ENCODE measurements at regions not wholly inside any gene's neighbourhood (a gene's known extent, or its start where the extent isn't known, plus 50 kb on each side); places are given as distances from the start of the nearest gene placed in this dataset.
"Not testable (repeated sequence)": the region's sequence is repeated elsewhere in the genome, so short reads cannot be mapped to it uniquely, and the experiment has no call there.

GRCh38 chr9:30250872-30251271 lies 2133.6 kb upstream of the ACO1 start:
- TF ChIP-seq CTCF (conservative IDR thresholded peaks at IDR 0.05; ENCODE audit: low read length), result no peak
- no peak overlapping the region for H3K4me3 ChIP-seq (ENCODE audit: low read length)
- DNase-seq (ENCODE audit: low read depth), result no peak

- H3K4me3 ChIP-seq (ENCODE audit: low read length), result no peak overlapping the region
- DNase-seq (ENCODE audit: low read depth), result no peak
- TF ChIP-seq CTCF (conservative IDR thresholded peaks at IDR 0.05; ENCODE audit: low read length), result no peak
Measured at GRCh38 chr9:30258094-30258493, 2126.3 kb upstream of the ACO1 start.

- no peak for DNase-seq (ENCODE audit: low read depth)
- H3K4me3 ChIP-seq (ENCODE audit: low read length), result no peak overlapping the region
- no peak for TF ChIP-seq CTCF (conservative IDR thresholded peaks at IDR 0.05; ENCODE audit: low read length)
Measured at GRCh38 chr9:30280229-30280900, 2104.1 kb upstream of the ACO1 start.

- no peak for TF ChIP-seq CTCF (conservative IDR thresholded peaks at IDR 0.05; ENCODE audit: low read length)
- DNase-seq (ENCODE audit: low read depth), result no peak
- no peak overlapping the region for H3K4me3 ChIP-seq (ENCODE audit: low read length)
Measured at GRCh38 chr9:30289435-30289834, 2095.0 kb upstream of the ACO1 start.

GRCh38 chr9:30292026-30292425 lies 2092.4 kb upstream of the ACO1 start:
- not testable (repeated sequence) for H3K4me3 ChIP-seq (ENCODE audit: low read length); DNase-seq (ENCODE audit: low read depth)

- H3K4me3 ChIP-seq (ENCODE audit: low read length), result no peak overlapping the region
- DNase-seq (ENCODE audit: low read depth), result no peak
- TF ChIP-seq CTCF (conservative IDR thresholded peaks at IDR 0.05; ENCODE audit: low read length), result no peak
Measured at GRCh38 chr9:30293231-30293630, 2091.2 kb upstream of the ACO1 start.

GRCh38 chr9:30299126-30299780 lies 2085.2 kb upstream of the ACO1 start:
- no peak for TF ChIP-seq CTCF (conservative IDR thresholded peaks at IDR 0.05; ENCODE audit: low read length)

More at GRCh38 chr9:30299126-30299780, 2085.2 kb upstream of the ACO1 start:
- DNase-seq (ENCODE audit: low read depth), result no peak
- H3K4me3 ChIP-seq (ENCODE audit: low read length), result no peak overlapping the region

All from AG10803 (cell line).